B cell (primary cell): ENCODE measurements at regions not wholly inside any gene's neighbourhood (a gene's known extent, or its start where the extent isn't known, plus 50 kb on each side); places are given as distances from the start of the nearest gene placed in this dataset.
A peak's percentile ranks its signal among the peaks of the same experiment; 100 is the strongest.

Experiments used
- ATAC-seq: fragments of 200-7000 bp; cut with Tn5 transposase; one replicate; pipeline ENCODE4 v1.10.0; 2021; ENCODE audit warnings: low read depth, mild to moderate bottlenecking, moderate number of reproducible peaks, moderate library complexity
- CTCF ChIA-PET: fragments of 350-600 bp; sonication (Branson Sonifier 250); formaldehyde crosslinking; loops from one replicate; lab custom pipeline; 2021; ENCODE audit warnings: antibody characterized with exemption, inconsistent platforms; lab: Charles Lee
- POLR2A ChIA-PET: fragments of 350-600 bp; sonication (Branson Sonifier 250); formaldehyde crosslinking; loops from one replicate; lab custom pipeline; 2021; ENCODE audit warnings: antibody characterized with exemption; lab: Charles Lee
- DNase-seq: peaks from one replicate; pipeline ENCODE4 v3.0.0; 2013
- H2AFZ ChIP-seq: 2 replicates; pipeline ENCODE4 v1.6.1; 2012; ENCODE audit warnings: mild to moderate bottlenecking, low read depth, low read length; ENCODE audit not compliant: insufficient read depth, poor library complexity, severe bottlenecking
- H3K27ac ChIP-seq, 2 donors: 1 replicate in 1 of 2; 2 replicates in 1 of 2; pipeline ENCODE4 v1.5.1; 2012 to 2013; ENCODE audit warnings: low read length in 2 of 2, mild to moderate bottlenecking in 2 of 2, moderate library complexity in 1 of 2
- H3K27me3 ChIP-seq, 4 experiments: fragments of 200-600 bp in 1 of 4; sonication (generic) in 1 of 4; replicated peaks in 1 of 4; 1 replicate in 2 of 4; 2 replicates in 2 of 4; pipeline versions ENCODE4 v1.6.1 to v1.7.0; 2013 to 2016; ENCODE audit warnings: low read length in 3 of 4, mild to moderate bottlenecking in 2 of 4, mixed read lengths in 1 of 4, moderate library complexity in 1 of 4; ENCODE audit not compliant: insufficient read depth in 4 of 4, control insufficient read depth in 3 of 4; ENCODE audit errors: control extremely low read depth in 1 of 4
- H3K36me3 ChIP-seq, 2 experiments: replicated peaks in 1 of 2; 1 replicate in 1 of 2; 2 replicates in 1 of 2; pipeline versions ENCODE4 v1.6.1 to v1.7.1; 2013; ENCODE audit warnings: low read length in 1 of 2; ENCODE audit not compliant: insufficient read depth in 2 of 2, control insufficient read depth in 1 of 2; ENCODE audit errors: control extremely low read depth in 1 of 2, extremely low read depth in 1 of 2
- H3K4me1 ChIP-seq, 2 donors: fragments of 200-600 bp in 1 of 2; sonication (generic) in 1 of 2; 1 replicate in 1 of 2; 2 replicates in 1 of 2; pipeline versions ENCODE4 v1.5.1 to v1.6.1; 2013 to 2017; ENCODE audit warnings: low read length in 2 of 2; ENCODE audit not compliant: control insufficient read depth in 2 of 2, insufficient read depth in 2 of 2
- H3K4me2 ChIP-seq: replicated peaks from 2 replicates; pipeline ENCODE3; 2012; ENCODE audit warnings: mild to moderate bottlenecking, low read depth, low read length; ENCODE audit not compliant: poor library complexity, severe bottlenecking
- H3K4me3 ChIP-seq, 5 experiments: fragments of 200-600 bp in 1 of 5; sonication (generic) in 1 of 5; 1 replicate in 3 of 5; 2 replicates in 2 of 5; pipeline versions ENCODE4 v1.5.1 to v1.7.0; 2011 to 2016; ENCODE audit warnings: low read length in 4 of 5, mild to moderate bottlenecking in 4 of 5, low read depth in 2 of 5, control low read depth in 1 of 5, moderate library complexity in 1 of 5; ENCODE audit not compliant: insufficient read depth in 1 of 5; ENCODE audit errors: control extremely low read depth in 1 of 5, extremely low read depth in 1 of 5
- H3K79me2 ChIP-seq: fragments of 200-600 bp; sonication (generic); one replicate; pipeline ENCODE4 v1.6.0; 2016; ENCODE audit warnings: low read length; ENCODE audit not compliant: control insufficient read depth, insufficient read depth
- H3K9ac ChIP-seq: fragments of 200-600 bp; sonication (generic); 2 replicates; pipeline ENCODE4 v1.6.1; 2017; ENCODE audit warnings: mild to moderate bottlenecking, low read length, moderate library complexity
- H3K9me3 ChIP-seq, 3 donors: one replicate each; pipeline versions ENCODE4 v1.6.1 to v1.7.1; 2013; ENCODE audit warnings: low read length in 2 of 3; ENCODE audit not compliant: control insufficient read depth in 2 of 3, insufficient read depth in 1 of 3; ENCODE audit errors: control extremely low read depth in 1 of 3
- H4K20me1 ChIP-seq: 2 replicates; pipeline ENCODE4 v1.6.0; 2012; ENCODE audit warnings: mild to moderate bottlenecking, low read length; ENCODE audit not compliant: insufficient read depth, control insufficient read depth, poor library complexity, severe bottlenecking
- H3K27ac Mint-ChIP-seq: one replicate; pipeline ENCODE4 v1.8.0; 2021; ENCODE audit warnings: mixed read lengths
- H3K27me3 Mint-ChIP-seq: one replicate; pipeline ENCODE4 v1.8.0; 2021; ENCODE audit warnings: mixed read lengths
- H3K4me1 Mint-ChIP-seq: one replicate; pipeline ENCODE4 v1.8.0; 2021; ENCODE audit warnings: mixed read lengths
- H3K4me3 Mint-ChIP-seq: one replicate; pipeline ENCODE4 v1.8.0; 2021; ENCODE audit warnings: mixed read lengths
- H3K9me3 Mint-ChIP-seq: one replicate; pipeline ENCODE4 v1.8.0; 2022; ENCODE audit warnings: mixed read lengths; ENCODE audit not compliant: insufficient read depth
- EZH2 ChIP-seq: IDR thresholded peaks from 2 replicates; pipeline ENCODE4 v1.6.1; 2012; ENCODE audit warnings: borderline replicate concordance, low read depth, mild to moderate bottlenecking, moderate library complexity, low read length; ENCODE audit not compliant: insufficient read depth, poor library complexity, severe bottlenecking
- WGBS: methylation state at CpG from one replicate; pipeline ENCODE4 v1.1.5; 2013; ENCODE audit warnings: missing lambda C conversion rate; ENCODE audit not compliant: insufficient coverage; 5-methylcytosine and 5-hydroxymethylcytosine counted together
- intact Hi-C: fragments of 100-400 bp; cut with micrococcal nuclease; formaldehyde crosslinking; loops from one replicate; pipeline ENCODE4 v1.10.0; 2022
- TF ChIP-seq, protein P1 (sequence below): fragments of 200-600 bp; IDR thresholded peaks from one replicate; pipeline ENCODE4 v1.8.0; 2022; ENCODE audit warnings: antibody characterized with exemption, mild to moderate bottlenecking

DNA sequence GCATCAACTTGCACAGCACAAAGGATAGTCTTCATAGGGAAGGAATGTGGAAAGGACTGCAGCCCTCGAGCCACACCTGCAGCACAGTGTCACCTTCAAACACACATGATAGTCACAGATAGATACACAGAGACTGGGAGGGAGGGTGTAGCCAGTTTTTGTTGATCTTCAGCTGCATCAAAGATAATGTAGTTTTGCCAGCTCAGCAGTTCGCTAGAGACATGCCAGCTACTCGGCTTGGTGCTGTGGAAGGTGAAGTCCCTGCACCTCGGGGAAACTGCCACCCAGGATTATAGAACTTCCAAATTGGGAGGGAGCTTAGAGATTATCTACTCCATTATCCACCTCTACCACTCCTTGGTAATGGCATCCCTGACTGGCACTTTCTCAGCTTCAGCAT is 92.9 kb upstream of the PAK3 start:
- no peaks in the 10 kb centered on the region for H3K4me1 Mint-ChIP-seq
- no peaks in the 10 kb centered on the region for H3K27me3 ChIP-seq
- peaks cover 2% of the 10 kb centered on the region for H3K27me3 Mint-ChIP-seq
- no peak overlapping the region for H3K27ac ChIP-seq
- ChIA-PET POLR2A (no interaction called here), CTCF (no interaction called here)
- no peaks in the 10 kb centered on the region for H3K9me3 Mint-ChIP-seq
- H3K79me2 ChIP-seq = no peaks in the 10 kb centered on the region
- no peak overlapping the region for H2AFZ ChIP-seq
- no peak overlapping the region for H3K27ac Mint-ChIP-seq
- H3K4me3 Mint-ChIP-seq = no peak overlapping the region
- intact Hi-C loops = no loop called here
- no peaks in the 10 kb centered on the region for H4K20me1 ChIP-seq
- DNase-seq (no peak), ATAC-seq (no peak)
- no CpG with 5 or more reads among the region's 4 CpGs for WGBS
- H3K9me3 ChIP-seq = no peaks in the 10 kb centered on the region
- H3K9ac ChIP-seq = no peak overlapping the region
- no peaks in the 10 kb centered on the region for H3K36me3 ChIP-seq
- no peaks in the 10 kb centered on the region for H3K4me1 ChIP-seq
- no peak overlapping the region for H3K4me2 ChIP-seq
- no peak overlapping the region for H3K4me3 ChIP-seq
- no peak for TF ChIP-seq EZH2
- TF ChIP-seq, protein P1, sequence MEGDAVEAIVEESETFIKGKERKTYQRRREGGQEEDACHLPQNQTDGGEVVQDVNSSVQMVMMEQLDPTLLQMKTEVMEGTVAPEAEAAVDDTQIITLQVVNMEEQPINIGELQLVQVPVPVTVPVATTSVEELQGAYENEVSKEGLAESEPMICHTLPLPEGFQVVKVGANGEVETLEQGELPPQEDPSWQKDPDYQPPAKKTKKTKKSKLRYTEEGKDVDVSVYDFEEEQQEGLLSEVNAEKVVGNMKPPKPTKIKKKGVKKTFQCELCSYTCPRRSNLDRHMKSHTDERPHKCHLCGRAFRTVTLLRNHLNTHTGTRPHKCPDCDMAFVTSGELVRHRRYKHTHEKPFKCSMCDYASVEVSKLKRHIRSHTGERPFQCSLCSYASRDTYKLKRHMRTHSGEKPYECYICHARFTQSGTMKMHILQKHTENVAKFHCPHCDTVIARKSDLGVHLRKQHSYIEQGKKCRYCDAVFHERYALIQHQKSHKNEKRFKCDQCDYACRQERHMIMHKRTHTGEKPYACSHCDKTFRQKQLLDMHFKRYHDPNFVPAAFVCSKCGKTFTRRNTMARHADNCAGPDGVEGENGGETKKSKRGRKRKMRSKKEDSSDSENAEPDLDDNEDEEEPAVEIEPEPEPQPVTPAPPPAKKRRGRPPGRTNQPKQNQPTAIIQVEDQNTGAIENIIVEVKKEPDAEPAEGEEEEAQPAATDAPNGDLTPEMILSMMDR = no peak

DNA sequence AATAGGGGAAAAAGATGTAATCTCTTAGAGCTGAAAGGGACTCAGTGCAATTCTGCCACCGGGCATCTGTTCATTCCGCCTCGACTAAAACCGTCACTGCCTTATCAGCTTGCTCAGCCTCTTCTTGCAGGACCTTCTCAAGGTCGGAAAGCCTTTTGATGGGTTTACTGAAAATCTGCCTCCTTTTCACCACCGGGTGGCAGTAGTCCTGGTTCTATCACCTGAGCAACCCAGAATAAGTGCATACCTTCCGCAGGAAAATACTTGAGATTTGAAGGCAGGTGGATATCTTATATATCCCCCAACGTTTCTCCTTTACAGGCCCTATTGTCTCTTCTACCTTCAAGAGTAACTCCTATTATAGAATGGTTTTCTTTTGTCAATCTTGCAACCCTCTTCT is 103.4 kb upstream of the PAK3 start:
- Mint-ChIP-seq H3K4me1 (no peaks in the 10 kb centered on the region), H3K27me3 (peaks cover 9% of the 10 kb centered on the region), H3K9me3 (no peaks in the 10 kb centered on the region), H3K4me3 (no peak overlapping the region), H3K27ac (no peak overlapping the region)
- TF ChIP-seq, protein P1 = peak; percentile 26
- no peak for TF ChIP-seq EZH2
- H2AFZ ChIP-seq = no peak overlapping the region
- no peaks in the 10 kb centered on the region for H3K36me3 ChIP-seq
- H3K9ac ChIP-seq = no peak overlapping the region
- no peak overlapping the region for H3K27ac ChIP-seq
- H3K4me1 ChIP-seq = no peaks in the 10 kb centered on the region
- H3K4me3 ChIP-seq = no peak overlapping the region
- POLR2A ChIA-PET = no interaction called here
- WGBS = no CpG with 5 or more reads among the region's 8 CpGs
- intact Hi-C loops = loop anchor here (5.0 kb wide), 1 partner anchor 250 kb away; no protein-coding TSS in a partner anchor
- no peaks in the 10 kb centered on the region for H3K9me3 ChIP-seq
- H3K27me3 ChIP-seq = no peaks in the 10 kb centered on the region
- no peak overlapping the region for H3K4me2 ChIP-seq
- ATAC-seq = no peak
- no peaks in the 10 kb centered on the region for H4K20me1 ChIP-seq
- DNase-seq = peak; percentile 15
- CTCF ChIA-PET = no interaction called here
- no peaks in the 10 kb centered on the region for H3K79me2 ChIP-seq
